IMR-90 (cell line): ENCODE measurements at regions not wholly inside any gene's neighbourhood (a gene's known extent, or its start where the extent isn't known, plus 50 kb on each side); places are given as distances from the start of the nearest gene placed in this dataset.

Source experiments
- ATAC-seq: fragments of 200-7000 bp; cut with Tn5 transposase; 2 replicates; pipeline ENCODE4 v1.9.1; 2020; ENCODE audit warnings: low read depth, mild to moderate bottlenecking, moderate library complexity
- BruUV-seq: library from RNA; stranded (reverse); fragments of 400-500 nt; replicated peaks from 2 replicates; lab custom pipeline; 2021; lab: Mats Ljungman, UMichigan
- CTCF ChIA-PET: fragments of 300-600 bp; formaldehyde crosslinking; extraction: SDS; loops from one replicate; lab custom pipeline; 2021; ENCODE audit warnings: antibody characterized with exemption; lab: Yijun Ruan, JAX
- POLR2A ChIA-PET: fragments of 300-600 bp; sonication (Branson Sonifier 250); formaldehyde crosslinking; loops from one replicate; lab custom pipeline; 2022; ENCODE audit warnings: antibody characterized with exemption; ENCODE audit not compliant: unreplicated experiment; lab: Charles Lee
- DNase-seq: peaks from one replicate; pipeline ENCODE4 v3.0.0; 2013
- H2AFZ ChIP-seq: replicated peaks from 2 replicates; pipeline ENCODE3; 2013; ENCODE audit warnings: low read length, mild to moderate bottlenecking; ENCODE audit not compliant: poor library complexity
- H2AK5ac ChIP-seq: 2 replicates; pipeline ENCODE4 v1.6.1; 2013; ENCODE audit warnings: low read depth, low read length, inconsistent platforms
- H2AK9ac ChIP-seq: replicated peaks from 2 replicates; pipeline ENCODE3; 2013; ENCODE audit warnings: mild to moderate bottlenecking, low read depth, low read length, moderate library complexity; ENCODE audit not compliant: poor library complexity
- H2BK120ac ChIP-seq: 2 replicates; pipeline ENCODE4 v1.6.1; 2013; ENCODE audit warnings: low read depth, low read length, inconsistent platforms
- H2BK15ac ChIP-seq: 3 replicates; pipeline ENCODE4 v1.6.1; 2013; ENCODE audit warnings: low read depth, low read length, inconsistent platforms
- H2BK20ac ChIP-seq: 2 replicates; pipeline ENCODE4 v1.6.1; 2013; ENCODE audit warnings: low read depth, mild to moderate bottlenecking, inconsistent platforms, low read length, moderate library complexity
- H2BK5ac ChIP-seq: 2 replicates; pipeline ENCODE4 v1.6.1; 2013; ENCODE audit warnings: mild to moderate bottlenecking, low read depth, low read length, inconsistent platforms; ENCODE audit not compliant: poor library complexity, severe bottlenecking
- H3K14ac ChIP-seq: replicated peaks from 2 replicates; pipeline ENCODE4 v1.6.1; 2013; ENCODE audit warnings: low read depth, low read length, inconsistent platforms
- H3K18ac ChIP-seq: 2 replicates; pipeline ENCODE4 v1.6.1; 2013; ENCODE audit warnings: low read depth, low read length, control low read depth
- H3K23ac ChIP-seq: 2 replicates; pipeline ENCODE4 v1.6.1; 2013; ENCODE audit warnings: low read depth, low read length, inconsistent platforms
- H3K27ac ChIP-seq: 2 replicates; pipeline ENCODE4 v1.5.1; 2013; ENCODE audit warnings: mild to moderate bottlenecking, control low read depth, low read length; ENCODE audit not compliant: insufficient read depth
- H3K27me3 ChIP-seq: 2 replicates; pipeline ENCODE4 v1.6.1; 2013; ENCODE audit warnings: low read length; ENCODE audit not compliant: control insufficient read depth, insufficient read depth
- H3K36me3 ChIP-seq: 2 replicates; pipeline ENCODE4 v1.6.1; 2013; ENCODE audit warnings: low read length, mixed read lengths; ENCODE audit not compliant: control insufficient read depth, insufficient read depth
- H3K4ac ChIP-seq: 2 replicates; pipeline ENCODE4 v1.6.1; 2013; ENCODE audit warnings: low read depth, low read length, inconsistent platforms
- H3K4me1 ChIP-seq: 2 replicates; pipeline ENCODE4 v1.6.1; 2013; ENCODE audit warnings: low read length, mixed read lengths; ENCODE audit not compliant: control insufficient read depth, insufficient read depth
- H3K4me2 ChIP-seq: 2 replicates; pipeline ENCODE4 v1.6.1; 2013; ENCODE audit warnings: low read depth, mild to moderate bottlenecking, control low read depth, low read length, moderate library complexity
- H3K4me3 ChIP-seq: 2 replicates; pipeline ENCODE4 v1.5.1; 2013; ENCODE audit warnings: low read depth, mild to moderate bottlenecking, control low read depth, low read length, moderate library complexity; ENCODE audit not compliant: insufficient read depth
- H3K56ac ChIP-seq: 2 replicates; pipeline ENCODE4 v1.6.1; 2013; ENCODE audit warnings: low read length, inconsistent platforms; ENCODE audit not compliant: insufficient read depth; ENCODE audit errors: extremely low read depth
- H3K79me1 ChIP-seq, 2 experiments: 2 replicates each; pipeline ENCODE4 v1.6.1; 2013; ENCODE audit warnings: low read length in 2 of 2, inconsistent platforms in 1 of 2, low read depth in 1 of 2
- H3K9ac ChIP-seq: 2 replicates; pipeline ENCODE4 v1.6.1; 2013; ENCODE audit warnings: low read depth, low read length, control low read depth
- H3K9me1 ChIP-seq: 2 replicates; pipeline ENCODE4 v1.6.1; 2013; ENCODE audit warnings: low read length, inconsistent platforms; ENCODE audit not compliant: insufficient read depth
- H3K9me3 ChIP-seq: 2 replicates; pipeline ENCODE4 v1.6.1; 2013; ENCODE audit warnings: low read length; ENCODE audit not compliant: control insufficient read depth, insufficient read depth
- H4K20me1 ChIP-seq: 2 replicates; pipeline ENCODE4 v1.6.1; 2013; ENCODE audit warnings: low read length, inconsistent platforms; ENCODE audit not compliant: insufficient read depth
- H4K5ac ChIP-seq: 2 replicates; pipeline ENCODE4 v1.6.1; 2013; ENCODE audit warnings: mild to moderate bottlenecking, low read depth, low read length, control low read depth
- H4K8ac ChIP-seq, 2 experiments: 2 replicates each; pipeline ENCODE4 v1.6.1; 2013; ENCODE audit warnings: low read depth in 2 of 2, low read length in 2 of 2, control low read depth in 1 of 2, inconsistent platforms in 1 of 2
- H4K91ac ChIP-seq: 2 replicates; pipeline ENCODE4 v1.6.1; 2013; ENCODE audit warnings: low read depth, low read length, inconsistent platforms; ENCODE audit not compliant: insufficient read depth
- CTCF ChIP-seq: conservative IDR thresholded peaks from 2 replicates; pipeline ENCODE4 v1.5.1; 2012; ENCODE audit warnings: mild to moderate bottlenecking, low read depth, low read length, improper control_type of control experiment
- MAFK ChIP-seq: IDR thresholded peaks from 2 replicates; pipeline ENCODE4 v1.6.1; 2012; ENCODE audit warnings: low read depth, low read length, improper control_type of control experiment
- WGBS, 2 experiments: methylation state at CpG; one replicate each; pipeline versions ENCODE4 v1.1.5 to v1.1.7; 2013; ENCODE audit warnings: missing lambda C conversion rate in 2 of 2; ENCODE audit not compliant: insufficient read length in 1 of 2; ENCODE audit errors: extremely low coverage in 2 of 2; 5-methylcytosine and 5-hydroxymethylcytosine counted together
- dilution Hi-C: fragments of 300-500 bp; cut with HindIII; formaldehyde crosslinking; loops from one replicate; pipeline ENCODE4 v1.14.3; 2018; ENCODE audit warnings: low sequenced_read_pairs; ENCODE audit not compliant: unreplicated experiment
- in situ Hi-C: fragments of 300-500 bp; cut with MboI; formaldehyde crosslinking; loops from 3 replicates; pipeline ENCODE4 v1.14.3; 2019; ENCODE audit warnings: low sequenced_read_pairs, inconsistent platforms, mixed read lengths
- intact Hi-C: fragments of 100-400 bp; cut with micrococcal nuclease; formaldehyde crosslinking; loops from 2 replicates; pipeline ENCODE4 v1.10.0; 2022

GRCh38 chr12:85733221-85733840, 102.9 kb downstream of the RASSF9 start:
- Histone ChIP-seq H3K4me1 (no peaks in the 10 kb centered on the region), H3K9ac (no peak overlapping the region), H3K23ac (no peak overlapping the region), H2BK120ac (no peak overlapping the region), H3K4ac (no peak overlapping the region), H2BK20ac (no peak overlapping the region), H3K4me2 (no peak overlapping the region), H4K91ac (no peak overlapping the region), H3K9me1 (no peaks in the 10 kb centered on the region), H2AFZ (no peak overlapping the region), H4K8ac (no peak overlapping the region), H2BK5ac (no peak overlapping the region), H2BK15ac (no peak overlapping the region), H4K20me1 (no peaks in the 10 kb centered on the region), H3K27me3 (no peaks in the 10 kb centered on the region), H2AK9ac (no peak overlapping the region), H3K4me3 (no peak overlapping the region), H3K79me1 (no peaks in the 10 kb centered on the region), H3K36me3 (no peaks in the 10 kb centered on the region), H4K5ac (no peak overlapping the region), H3K27ac (no peak overlapping the region), H3K9me3 (no peaks in the 10 kb centered on the region), H2AK5ac (no peak overlapping the region), H3K14ac (no peak overlapping the region), H3K18ac (no peak overlapping the region), H3K56ac (no peak overlapping the region)
- intact Hi-C loops (no loop called here), dilution Hi-C loops (no loop called here), in situ Hi-C loops (no loop called here)
- no CpG with 5 or more reads among the region's 5 CpGs for WGBS, 2 experiments
- ChIA-PET POLR2A (no interaction called here), CTCF (no interaction called here)
- ATAC-seq: no peak
- peak; percentile 10 for DNase-seq
- no TSS peak for BruUV-seq
- TF ChIP-seq MAFK (no peak), CTCF (no peak)
